ENCODE measurements at regions not wholly inside any gene's neighbourhood (a gene's known extent, or its start where the extent isn't known, plus 50 kb on each side); places are given as distances from the start of the nearest gene placed in this dataset.

GRCh38 chr1:213914392-213914791 lies 73.4 kb upstream of the PROX1 start:
- no peak for DNase-seq

DNA sequence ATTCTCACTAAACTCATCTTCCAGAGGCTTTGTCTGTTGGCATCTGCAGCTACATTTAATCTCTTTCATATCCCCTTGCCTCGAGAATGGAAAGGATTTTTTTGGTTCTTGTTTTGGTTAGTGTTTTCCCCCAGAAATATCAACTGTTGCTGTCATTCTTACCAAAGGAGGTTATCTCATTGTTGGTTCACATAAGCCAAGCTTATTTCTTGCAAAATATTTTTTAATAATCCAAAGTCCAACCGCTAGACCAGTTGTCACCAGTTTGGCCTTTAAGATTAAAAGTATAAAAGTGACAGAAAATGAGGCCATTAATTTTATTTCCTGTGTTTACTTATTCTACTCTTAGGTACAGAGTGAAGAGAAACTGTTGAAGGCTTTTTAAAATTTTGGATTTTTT lies 66.5 kb upstream of the PROX1 start:
- no peak for DNase-seq

DNA sequence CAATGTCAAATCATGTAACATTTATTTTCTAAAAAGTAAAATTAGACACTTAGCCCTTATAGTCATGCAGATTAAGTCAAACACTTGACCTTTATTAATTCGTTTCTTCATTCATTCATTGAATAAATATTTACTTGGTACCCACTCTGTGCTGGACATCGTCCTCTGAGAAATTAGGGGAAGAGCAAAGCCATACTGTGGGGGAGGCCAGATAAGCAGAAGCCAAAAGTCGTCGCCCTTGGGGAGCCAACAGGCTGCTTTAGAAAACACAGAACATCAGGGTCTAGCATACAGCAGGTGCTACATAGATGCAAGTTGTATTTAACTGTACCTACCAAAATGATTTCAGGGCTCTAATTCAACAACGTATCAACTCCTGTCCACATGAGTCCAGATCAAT lies 66.1 kb upstream of the PROX1 start:
- DNase-seq, result no peak

DNA sequence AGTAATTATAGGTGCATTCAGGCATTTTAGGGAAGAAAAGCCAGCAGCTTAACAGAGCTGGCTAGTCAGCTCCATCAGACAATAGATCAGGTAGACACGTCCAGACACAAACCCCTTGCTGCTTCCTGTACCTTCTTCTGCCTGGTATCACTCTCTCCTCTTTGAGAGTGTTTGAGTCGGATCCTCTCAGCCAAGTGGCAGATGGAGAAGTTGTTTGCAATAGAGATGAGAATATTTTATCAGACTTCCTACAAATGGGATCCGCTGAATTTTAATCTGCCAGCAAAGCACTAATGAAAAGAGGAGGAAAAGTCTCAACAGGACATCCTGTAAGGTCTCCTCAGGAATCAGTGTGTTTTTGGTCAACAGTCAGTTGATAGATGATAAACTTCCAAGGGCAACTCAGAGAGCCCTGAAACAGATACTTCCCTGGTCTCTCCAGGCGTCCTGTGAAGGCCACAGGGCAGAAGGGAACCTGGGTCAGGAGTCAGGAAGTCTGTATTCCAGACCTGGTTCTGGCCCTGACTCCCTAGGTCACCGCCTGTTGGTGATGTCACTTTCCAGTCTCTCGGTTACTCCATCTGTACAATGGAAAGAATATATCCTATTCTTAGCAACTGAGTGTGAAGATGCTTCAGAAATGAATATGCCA lies 62.1 kb upstream of the PROX1 start:
- DNase-seq, result no peak

- DNase-seq, result no peak
Observed at GRCh38 chr1:213927846-213928245, 59.9 kb upstream of the PROX1 start.

DNA sequence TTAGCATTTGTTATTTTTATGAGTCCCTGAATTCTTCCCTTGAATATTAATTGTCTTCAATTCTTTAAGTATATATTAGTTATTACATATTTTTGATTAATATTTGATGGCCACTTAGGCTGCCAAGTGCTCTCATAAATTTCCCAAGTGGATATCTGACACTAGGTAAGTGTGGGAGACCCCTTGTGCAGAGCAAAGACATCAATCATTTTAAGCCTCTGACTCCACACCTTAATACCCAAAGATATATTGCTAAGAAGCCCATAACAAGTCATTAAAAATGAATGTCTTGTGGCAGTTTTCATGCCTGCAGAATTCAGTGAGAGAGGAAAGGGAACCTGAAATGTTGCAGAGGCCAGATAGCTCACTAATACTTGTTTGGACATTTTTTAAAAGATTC lies 58.4 kb upstream of the PROX1 start:
- no peak for DNase-seq

- DNase-seq, result no peak
Observed at GRCh38 chr1:213931836-213932235, 55.9 kb upstream of the PROX1 start.

DNA sequence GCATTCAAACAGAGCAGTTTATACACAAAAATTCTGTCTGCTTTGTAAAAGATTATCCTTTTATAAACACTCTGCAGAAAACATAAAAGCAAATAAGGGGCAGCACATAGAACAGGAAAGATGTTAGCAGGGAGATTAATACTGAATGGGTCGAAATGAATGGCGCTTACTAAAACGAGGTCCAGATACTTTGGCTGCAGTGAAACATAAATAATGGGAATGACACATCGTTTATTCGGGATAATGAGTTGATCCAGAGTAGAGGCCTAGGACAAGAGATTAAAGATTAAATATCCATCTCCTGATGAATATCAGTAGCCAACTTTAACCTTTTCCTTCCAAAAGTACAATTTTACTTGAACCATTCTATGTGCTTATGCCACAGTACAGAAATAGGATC lies 54.4 kb upstream of the PROX1 start:
- DNase-seq, result no peak

- DNase-seq, result no peak
Observed at GRCh38 chr1:213934649-213935048, 53.1 kb upstream of the PROX1 start.

- DNase-seq, result no peak
Observed at GRCh38 chr1:213936571-213936970, 51.2 kb upstream of the PROX1 start.

All from activated naive CD4-positive, alpha-beta T cell (primary cell).